HG03342 (cell line): ENCODE measurements at regions not wholly inside any gene's neighbourhood (a gene's known extent, or its start where the extent isn't known, plus 50 kb on each side); places are given as distances from the start of the nearest gene placed in this dataset.

ENCODE experiments used
- ATAC-seq: cut with Tn5 transposase; IDR thresholded peaks from one replicate; pipeline ENCODE4 v1.9.1; 2021; ENCODE audit warnings: mild to moderate bottlenecking, moderate library complexity; ENCODE audit not compliant: unreplicated experiment

DNA sequence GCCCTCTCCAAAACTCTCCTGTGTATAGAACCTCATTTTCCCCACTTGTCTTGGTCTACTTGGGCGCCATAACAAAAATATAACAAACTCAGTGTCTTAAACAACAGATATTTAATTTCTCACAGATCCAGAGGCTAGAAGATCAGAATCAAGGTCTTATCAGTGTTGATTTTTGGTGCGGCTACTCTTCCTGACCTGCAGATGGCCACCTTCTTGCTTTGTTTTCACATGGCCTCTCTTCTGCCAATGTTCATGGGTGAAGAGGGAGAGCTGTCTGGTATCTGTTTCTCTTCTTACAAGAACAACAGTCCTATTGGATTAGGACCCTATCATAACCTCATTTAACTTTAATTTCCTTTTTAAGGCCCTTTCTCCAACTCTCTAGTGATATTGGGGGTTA lies 177.3 kb downstream of the PABPC4L start:
- no peak for ATAC-seq

DNA sequence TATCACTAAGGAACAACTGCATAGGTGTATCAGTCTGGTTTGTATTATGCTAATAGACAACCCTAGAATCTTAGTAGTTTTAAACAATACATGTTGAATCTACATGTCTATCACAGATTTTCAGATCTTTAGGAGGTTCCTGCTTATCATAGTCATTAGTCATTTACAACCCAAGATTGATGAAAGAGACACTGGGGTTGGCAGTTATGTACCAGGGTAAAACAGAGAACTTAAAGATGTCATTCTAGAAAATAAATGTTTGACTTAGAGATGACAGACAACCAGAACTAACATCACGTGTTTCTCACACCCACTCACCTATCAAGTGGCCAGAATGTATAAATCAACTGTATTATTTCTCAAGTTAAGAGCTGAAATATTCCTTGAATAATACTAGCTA lies 181.9 kb downstream of the PABPC4L start:
- ATAC-seq, result no peak

DNA sequence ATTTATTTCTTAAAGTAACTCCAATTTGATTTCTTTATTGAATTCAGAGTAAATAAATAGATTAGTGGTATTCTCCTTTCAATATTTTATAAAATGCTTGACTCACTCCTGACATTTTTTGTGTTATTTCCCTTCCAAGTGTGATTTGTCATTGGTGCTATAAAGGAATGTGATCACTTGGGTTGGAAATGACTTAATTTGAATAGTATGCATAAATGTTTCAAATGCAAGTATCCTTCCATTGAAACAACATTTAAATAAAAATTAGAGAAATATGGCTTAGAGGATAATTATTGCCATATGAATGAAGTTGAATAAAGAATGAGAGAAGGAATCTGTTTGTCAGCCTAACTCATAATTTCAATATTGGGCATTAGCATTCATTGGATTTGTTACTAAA lies 182.7 kb downstream of the PABPC4L start:
- no peak for ATAC-seq

DNA sequence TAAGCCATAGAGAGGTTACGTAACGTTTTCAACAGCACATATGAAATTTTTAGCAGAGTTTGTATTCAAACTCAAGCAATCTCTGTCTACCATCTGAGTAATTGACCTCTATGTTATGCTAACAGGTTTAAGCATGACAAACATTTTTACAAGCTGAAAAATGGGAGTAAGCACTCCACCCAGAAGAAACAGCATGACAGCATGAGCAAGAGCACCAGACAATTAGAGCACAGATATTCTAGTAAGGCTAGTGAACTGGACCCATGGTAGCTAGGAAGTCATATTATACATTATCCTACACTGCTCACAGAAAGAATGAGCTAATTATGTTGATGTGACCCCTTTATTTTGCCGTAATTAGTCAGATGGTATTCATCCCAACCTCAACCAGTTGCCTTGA lies 200.5 kb downstream of the PABPC4L start:
- no peak for ATAC-seq

DNA sequence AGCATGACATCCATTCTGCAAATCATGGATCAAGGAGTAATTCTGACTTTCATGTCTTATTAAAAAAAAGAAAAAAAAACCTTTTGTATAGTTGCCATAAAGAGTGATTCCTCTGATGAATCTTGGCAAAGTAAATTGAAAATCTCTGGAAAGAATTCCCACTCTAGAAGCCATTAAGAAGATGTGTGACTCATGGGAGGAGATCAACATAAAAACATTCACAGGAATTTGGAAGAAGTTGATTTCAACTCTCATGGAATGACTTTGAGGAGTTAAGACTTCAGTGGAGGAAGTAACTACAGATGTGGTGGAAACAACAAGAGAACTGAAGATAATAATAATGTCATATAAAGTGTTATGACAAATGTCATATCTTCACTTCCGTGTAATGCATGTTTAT lies 204.2 kb downstream of the PABPC4L start:
- no peak for ATAC-seq

DNA sequence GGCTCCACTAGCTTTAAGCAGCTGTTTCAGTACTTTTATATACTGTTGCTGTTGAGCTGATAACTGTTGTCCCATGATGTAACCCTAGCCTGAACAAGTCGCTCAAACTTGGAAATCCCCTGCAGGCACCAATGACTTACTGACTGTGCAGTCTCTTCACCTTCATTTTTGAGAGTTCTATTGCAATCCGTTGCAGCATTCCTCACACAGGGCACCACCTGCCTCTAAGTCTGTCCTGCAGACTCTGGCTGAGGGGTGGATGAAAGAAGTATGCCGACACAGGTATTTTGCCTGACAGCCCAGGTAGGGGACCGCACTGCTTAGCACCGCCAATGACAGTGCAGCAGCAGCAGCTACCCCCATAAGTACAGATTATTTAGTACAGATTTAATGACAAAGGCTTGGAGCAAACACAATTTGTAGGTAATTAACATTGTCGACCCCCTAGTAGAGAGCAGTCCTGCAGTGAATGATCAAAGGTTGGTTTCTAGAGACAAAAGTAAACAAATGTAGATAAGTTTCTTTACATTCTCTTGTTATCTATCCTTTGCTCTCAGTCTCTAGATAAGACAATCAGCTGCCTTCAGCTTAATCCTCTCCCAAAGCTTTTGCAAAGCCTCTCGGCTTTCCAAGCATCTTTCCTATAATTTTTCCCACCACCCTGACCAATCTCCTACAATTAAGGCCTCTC lies 205.0 kb downstream of the PABPC4L start:
- ATAC-seq, result no peak

DNA sequence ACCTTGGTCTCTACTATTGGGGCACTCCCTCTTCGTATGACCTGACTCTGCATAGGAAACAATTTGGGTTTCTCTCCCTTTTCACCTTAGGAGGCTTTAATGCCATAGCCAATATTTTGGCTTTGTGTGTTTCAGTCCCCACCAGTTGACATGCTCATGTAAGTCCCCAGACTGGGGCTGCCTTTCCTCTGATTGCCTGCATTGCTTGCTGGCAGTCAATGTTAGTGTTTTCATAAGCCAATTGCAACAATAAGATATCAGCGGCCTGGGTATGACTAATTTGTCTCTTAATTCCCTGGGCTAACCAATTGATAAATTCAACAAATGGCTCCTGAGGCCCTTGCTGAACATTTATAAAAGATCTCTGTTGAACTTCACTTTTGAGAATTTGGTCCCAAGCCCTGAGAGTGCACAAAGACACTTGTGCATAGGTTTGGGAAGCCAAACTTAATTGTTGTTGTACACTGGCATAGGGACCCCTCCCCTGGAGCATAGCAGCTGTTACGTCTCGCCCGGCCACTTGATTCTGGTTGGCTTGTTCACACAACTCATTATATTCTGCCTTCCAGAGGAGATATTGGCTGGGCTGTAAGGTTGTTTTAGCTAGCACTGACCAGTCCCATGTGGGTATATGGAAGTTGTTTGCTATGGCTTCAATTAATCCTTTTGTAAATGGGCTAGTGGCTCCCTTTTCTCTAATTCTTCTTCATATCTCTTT lies 206.2 kb downstream of the PABPC4L start:
- ATAC-seq, result no peak

DNA sequence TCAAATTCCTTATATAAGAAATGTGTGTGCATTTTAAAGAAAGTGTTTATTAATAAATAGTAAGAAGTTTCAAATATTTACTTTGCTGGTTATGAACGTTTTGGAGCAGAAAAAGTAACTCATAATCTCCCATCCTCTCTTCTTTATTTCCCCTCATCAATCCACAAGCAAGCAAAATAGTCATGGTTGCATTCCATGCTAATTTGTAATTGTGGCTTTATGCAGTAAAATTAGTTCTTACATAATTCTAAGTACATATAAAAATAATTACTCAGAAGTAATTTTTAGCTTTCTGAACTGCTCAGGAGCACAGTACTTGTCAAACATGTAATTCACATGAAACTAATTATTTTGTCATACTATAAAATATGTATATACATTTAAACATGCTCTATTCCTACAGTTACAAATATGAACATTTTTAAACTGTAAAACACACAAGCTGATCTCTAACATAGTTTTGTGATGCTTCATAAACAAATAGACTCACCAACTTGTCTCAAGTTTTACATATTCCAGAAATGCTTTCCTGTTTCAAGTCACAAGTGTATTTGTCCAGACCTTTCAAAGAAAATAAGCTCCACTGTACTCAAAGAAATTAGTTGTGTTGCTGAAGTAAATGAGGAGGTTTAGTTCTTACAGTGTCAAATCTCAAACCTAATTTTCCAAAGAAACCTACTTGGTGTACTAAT lies 218.9 kb downstream of the PABPC4L start:
- no peak for ATAC-seq

DNA sequence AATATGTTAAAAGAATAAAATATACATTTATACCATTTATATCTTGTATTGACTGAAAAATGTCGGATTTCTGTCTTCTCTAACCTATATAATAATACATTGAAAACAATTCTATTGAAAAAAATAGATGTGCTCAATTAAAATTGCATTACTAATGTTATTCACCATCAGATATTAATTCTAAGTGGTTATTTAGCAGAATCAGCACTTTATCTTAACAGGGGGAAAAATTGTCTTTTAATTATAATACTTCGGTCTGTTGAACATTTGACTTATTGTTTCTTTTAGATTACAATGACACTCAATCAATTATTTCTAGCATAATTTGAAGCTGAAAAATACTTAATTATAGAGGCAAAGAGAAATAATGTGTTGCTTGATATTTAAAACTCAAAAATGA lies 220.3 kb downstream of the PABPC4L start:
- no peak for ATAC-seq

DNA sequence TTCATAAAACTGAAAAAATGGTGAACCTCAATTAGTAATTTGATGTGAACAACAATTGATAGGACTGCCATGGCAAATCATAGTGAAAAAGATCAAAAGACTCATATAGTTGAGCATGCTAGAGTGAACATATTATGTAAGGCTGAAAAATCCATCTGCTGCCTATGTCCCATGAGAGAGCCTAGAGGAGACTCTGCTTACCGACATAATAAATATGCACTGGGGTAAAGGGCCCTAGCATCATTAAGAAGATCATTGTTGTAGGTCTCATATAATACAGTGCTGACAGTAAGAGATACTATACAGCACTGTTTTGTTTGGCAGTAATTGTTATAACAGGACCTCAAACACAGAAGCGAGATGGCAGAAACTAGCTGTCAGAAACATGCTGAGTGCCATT lies 229.0 kb downstream of the PABPC4L start:
- ATAC-seq, result no peak

DNA sequence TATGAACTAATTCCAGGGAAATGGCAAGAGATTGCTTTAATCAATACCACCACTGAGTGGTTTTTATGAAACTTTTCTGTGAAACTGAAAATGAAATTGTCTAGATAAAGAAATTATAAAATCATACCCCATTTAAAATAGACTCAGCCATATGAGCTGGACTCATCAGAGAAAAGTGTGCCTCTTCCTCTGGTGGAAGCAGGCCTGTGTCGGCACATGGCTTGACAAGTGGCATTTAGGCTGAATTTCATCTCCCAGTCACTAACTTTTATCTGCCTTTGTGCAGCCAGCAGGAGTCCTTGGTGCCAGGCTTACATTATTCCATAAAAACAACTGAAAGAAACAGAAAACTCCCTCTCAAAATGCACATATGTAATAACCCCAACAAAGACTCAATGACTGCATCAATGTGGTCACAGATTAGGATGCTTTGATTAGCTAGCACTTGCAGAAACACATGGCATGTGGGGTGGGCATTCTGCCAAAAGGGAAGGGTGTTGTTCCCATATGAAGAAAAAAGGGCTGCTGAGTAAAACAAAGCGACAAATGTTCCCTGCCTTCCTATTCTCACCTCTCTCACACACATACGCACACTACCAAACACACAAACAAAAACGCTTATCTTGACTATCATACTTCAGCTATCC lies 232.3 kb downstream of the PABPC4L start:
- no peak for ATAC-seq

DNA sequence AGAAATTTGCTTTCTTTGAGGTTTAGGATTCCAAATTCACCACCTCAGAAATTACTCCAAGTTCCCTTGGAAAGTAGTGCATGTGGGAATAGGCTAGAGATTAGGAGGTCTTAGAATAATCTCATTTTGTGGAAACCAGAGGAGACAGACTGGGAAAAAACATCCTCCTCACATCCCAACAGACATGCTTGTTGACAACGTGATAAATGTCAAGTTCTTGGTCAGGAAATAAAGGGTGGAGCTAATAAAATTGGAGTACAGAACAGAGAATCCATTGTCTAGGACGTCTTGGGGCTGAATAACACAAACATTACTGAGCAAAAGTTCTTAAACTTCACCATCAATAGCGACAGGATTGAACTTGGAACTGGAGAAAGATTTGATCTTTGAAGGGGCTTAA lies 233.4 kb downstream of the PABPC4L start:
- ATAC-seq, result no peak

DNA sequence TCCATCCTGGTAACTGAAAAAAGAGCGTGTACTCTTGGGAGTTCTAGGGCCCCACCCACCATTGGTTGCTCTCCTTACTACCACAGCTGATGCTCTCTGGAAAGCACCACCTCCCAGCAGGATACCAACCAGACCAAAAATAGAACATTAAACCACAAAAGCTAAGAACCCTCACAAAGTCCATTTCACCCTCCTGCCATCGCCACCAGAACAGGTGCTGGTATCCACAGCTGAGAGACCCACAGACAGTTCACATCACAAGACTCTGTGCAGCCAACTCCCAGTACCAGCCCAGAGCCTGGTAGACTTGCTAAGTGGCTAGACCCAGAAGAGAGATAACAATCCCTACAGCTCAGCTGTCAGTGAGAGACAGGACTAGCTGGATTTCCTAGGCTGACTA lies 240.6 kb downstream of the PABPC4L start:
- no peak for ATAC-seq

DNA sequence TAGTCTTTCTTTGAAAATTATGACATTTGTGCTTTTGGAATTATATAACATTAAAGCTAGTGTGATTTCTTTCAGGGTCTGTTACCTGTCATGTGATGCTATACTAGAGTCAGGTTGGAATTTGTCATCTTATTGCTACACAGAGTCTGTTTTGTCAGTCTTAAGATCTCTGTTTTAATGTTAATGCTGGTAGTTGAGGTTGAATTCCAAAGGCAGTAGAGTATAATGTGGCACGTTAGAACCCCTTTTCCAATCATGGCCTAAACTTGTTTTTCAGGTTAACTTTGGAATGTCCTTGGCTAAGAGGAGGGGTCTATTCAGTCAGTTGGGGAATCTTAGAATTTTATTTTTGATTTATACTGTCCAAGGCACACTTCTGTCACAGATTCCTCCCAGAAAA lies 258.5 kb downstream of the PABPC4L start:
- ATAC-seq, result no peak

DNA sequence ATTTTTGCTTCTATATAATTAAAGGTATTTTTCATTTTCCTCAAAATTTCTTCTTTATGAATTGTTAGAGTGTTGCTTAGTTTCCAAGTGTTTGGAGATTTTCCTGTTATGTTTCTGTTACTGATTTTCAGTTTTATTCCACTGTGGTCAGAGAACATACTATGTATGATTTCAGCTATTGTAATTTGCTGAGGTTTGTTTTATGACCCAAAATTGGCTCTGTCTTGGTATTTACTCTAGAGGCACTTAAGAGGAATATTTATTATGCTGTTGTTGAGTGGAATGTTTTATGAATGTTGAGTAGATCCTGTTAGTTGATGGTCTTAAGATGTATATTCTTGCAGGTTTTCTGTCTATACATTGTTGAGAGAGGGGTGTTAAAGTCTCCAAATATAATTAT lies 263.5 kb downstream of the PABPC4L start:
- ATAC-seq, result no peak

DNA sequence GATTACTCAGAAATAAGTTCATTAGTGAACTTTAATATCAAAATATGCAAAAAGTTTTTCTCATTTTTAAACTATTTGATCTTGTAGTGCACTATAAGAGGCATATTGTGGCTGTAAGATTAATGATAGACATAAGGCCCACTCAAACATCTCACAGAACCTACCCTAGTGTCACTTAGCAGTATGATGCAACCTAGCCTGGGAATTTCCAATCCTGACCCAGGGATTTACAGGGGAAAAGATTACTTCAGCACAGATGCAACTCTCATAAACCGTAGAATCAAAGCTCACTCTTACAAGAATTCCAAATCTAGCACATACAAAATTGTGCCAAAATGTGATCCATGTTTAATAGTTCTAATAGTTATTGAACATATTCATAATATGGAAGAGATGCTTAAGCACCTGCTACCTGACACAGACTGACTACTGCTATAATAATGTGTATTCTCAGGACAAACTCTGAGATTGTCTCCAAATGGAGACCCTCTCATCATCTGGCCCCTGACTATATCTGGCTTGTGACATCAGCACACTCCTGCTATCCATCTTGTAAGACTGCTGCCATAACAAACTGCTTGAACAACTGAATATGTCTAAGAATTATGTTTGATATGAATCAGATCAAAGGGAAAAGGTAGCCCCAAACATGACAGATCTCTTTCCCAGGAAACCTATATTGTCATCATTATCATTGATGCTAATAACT lies 271.9 kb downstream of the PABPC4L start:
- ATAC-seq, result no peak

DNA sequence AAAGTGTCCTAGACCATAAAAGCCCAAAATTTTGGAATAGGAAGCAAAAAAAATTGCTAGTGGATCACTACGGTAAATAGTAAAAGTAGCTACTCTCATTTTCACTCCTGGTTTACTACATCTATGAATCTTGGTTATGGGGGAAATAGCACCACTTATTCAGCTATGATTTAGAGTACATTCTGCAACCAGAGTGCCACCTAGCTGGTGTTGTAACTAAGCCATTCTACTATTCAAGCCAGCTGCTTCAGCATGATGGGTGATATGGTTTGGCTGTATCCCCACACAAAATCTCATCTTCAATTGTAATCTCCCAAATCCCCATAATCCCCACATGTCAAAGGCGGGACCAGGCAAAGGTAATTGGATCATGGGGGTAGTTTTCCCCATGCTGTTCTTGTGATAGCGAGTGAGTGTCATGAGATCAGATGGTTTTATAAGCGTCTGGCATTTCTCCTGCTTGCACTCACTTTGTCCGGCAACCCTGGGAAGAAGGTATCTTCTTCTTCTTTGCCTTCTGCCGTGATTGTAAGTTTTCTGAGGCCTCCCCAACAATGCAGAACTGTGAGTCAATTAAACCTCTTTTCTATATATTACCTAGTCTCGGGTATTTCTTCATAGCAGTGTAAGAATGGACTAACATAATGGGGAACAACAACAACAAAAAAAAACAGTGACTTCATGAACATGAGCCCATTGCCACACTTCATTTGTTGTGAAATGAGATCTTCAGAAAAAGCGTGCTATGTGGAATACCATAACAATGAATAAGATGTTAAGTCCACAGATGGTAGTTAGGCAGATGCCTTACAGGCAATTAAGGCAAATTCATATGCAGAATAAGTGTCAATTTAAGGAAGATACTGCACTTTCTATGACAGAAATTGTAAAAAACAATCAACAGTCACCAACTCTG lies 280.1 kb downstream of the PABPC4L start:
- no peak for ATAC-seq

DNA sequence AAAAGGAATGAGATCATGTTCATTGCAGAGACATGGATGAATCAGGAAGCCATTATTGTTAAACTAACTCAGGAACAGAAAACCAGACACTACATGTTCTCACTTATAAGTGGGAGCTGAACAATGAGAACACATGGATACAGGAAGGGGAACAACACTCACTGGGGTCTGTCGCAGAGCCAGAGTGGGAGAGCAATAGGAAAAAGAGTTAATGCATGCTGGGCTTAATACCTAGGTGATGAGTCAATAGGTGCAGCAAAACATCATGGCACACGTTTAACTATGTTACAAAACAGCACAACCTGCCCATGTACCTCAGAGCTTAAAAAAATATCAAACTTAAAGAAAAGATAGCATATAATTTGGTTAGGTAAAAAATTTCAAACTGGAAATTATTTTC lies 281.4 kb downstream of the PABPC4L start:
- no peak for ATAC-seq

DNA sequence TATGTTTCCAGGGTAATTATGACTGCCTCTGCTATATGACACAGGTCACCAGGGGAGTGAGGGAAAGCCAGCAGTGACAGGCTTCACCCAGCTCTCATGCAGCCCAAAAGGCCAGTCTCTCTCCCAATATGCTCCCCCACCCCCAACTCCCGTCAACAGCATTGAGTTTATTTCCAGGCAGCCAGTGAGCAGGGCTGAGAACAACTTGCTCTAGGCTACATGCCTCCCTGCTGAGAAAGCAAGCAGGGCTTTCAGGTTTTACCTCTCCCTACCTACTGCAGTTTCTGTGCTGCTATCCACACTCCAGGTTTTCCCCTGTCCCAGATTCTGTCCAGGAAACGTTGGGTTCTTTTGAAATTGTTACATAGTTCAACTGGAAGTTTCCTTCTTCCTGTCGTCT lies 291.4 kb downstream of the PABPC4L start:
- no peak for ATAC-seq

DNA sequence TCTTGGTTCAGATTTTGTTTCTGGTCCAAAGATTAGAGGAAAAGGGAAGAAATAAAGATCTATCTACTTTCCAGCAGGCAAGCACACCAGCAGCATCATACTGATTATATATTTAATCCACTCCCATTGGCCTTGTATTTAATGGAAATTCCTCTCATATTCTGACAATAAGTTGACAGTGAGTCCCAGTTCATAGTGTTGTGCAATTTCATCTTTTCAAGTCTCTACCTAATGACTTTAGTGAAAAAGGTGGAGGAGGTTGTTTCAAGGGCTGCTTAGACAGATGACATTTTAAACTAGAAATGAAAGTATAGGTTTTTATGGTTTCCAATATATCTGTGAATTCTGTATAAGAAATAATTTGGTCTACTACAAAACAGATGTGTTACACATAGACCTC lies 298.6 kb downstream of the PABPC4L start:
- ATAC-seq, result no peak
